Keratinocyte (primary cell): ENCODE measurements at regions not wholly inside any gene's neighbourhood (a gene's known extent, or its start where the extent isn't known, plus 50 kb on each side); places are given as distances from the start of the nearest gene placed in this dataset.

Experiments
- EZH2 ChIP-seq: IDR thresholded peaks from one replicate; pipeline ENCODE4 v1.6.1; 2012; ENCODE audit warnings: inconsistent platforms, mild to moderate bottlenecking, low read length, moderate library complexity
- TF ChIP-seq, protein P1 (sequence below), 3 experiments: IDR thresholded peaks in 1 of 3; conservative IDR thresholded peaks in 1 of 3; optimal IDR thresholded peaks in 1 of 3; 2 replicates in 2 of 3; 3 replicates in 1 of 3; pipeline versions ENCODE3 to v1.5.1; 2011; ENCODE audit warnings: low read length in 3 of 3, mild to moderate bottlenecking in 3 of 3, moderate library complexity in 2 of 3, control low read depth in 1 of 3, inconsistent platforms in 1 of 3; ENCODE audit not compliant: insufficient read depth in 2 of 3; ENCODE audit errors: extremely low read depth in 1 of 3

DNA sequence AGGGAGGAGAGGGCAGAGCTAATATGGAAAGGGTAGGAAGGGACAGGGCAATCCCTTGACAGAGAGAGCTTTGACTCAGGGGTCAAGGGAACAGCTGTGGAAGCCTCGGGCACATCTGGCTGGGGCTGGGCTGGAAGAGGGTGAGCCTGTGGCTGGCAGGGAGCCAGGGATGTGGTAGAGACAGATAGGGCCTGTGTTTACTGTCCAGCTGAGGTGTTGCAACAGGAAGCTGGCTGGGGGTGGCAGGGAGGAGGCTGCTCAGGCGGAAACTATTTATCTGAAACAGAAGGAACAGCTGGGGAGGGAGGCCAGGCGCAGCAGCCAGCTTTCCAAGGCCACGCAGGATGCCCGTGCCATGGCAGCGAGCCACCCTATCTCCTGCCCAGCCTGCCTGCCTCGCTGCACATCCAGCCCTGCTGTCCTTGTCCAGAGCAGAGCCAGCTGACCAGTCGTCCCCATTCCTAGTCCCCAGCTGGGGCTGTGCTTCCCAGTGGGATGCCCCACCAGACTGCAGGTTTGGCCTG is 264.7 kb downstream of the CYP26B1 start:
- TF ChIP-seq, protein P1, sequence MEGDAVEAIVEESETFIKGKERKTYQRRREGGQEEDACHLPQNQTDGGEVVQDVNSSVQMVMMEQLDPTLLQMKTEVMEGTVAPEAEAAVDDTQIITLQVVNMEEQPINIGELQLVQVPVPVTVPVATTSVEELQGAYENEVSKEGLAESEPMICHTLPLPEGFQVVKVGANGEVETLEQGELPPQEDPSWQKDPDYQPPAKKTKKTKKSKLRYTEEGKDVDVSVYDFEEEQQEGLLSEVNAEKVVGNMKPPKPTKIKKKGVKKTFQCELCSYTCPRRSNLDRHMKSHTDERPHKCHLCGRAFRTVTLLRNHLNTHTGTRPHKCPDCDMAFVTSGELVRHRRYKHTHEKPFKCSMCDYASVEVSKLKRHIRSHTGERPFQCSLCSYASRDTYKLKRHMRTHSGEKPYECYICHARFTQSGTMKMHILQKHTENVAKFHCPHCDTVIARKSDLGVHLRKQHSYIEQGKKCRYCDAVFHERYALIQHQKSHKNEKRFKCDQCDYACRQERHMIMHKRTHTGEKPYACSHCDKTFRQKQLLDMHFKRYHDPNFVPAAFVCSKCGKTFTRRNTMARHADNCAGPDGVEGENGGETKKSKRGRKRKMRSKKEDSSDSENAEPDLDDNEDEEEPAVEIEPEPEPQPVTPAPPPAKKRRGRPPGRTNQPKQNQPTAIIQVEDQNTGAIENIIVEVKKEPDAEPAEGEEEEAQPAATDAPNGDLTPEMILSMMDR (optimal IDR thresholded peaks at IDR 0.05 in 1 of 3, IDR thresholded peaks at IDR 0.05 in 1 of 3, conservative IDR thresholded peaks at IDR 0.05 in 1 of 3; ENCODE audit: extremely low read depth in 1 of 3, insufficient read depth in 2 of 3, low read length in 3 of 3), result no peak
- no peak for TF ChIP-seq EZH2
